ENCODE measurements at regions not wholly inside any gene's neighbourhood (a gene's known extent, or its start where the extent isn't known, plus 50 kb on each side); places are given as distances from the start of the nearest gene placed in this dataset.

- TF ChIP-seq POLR2A (IDR thresholded peaks at IDR 0.05): no peak
- TF ChIP-seq, protein P1, sequence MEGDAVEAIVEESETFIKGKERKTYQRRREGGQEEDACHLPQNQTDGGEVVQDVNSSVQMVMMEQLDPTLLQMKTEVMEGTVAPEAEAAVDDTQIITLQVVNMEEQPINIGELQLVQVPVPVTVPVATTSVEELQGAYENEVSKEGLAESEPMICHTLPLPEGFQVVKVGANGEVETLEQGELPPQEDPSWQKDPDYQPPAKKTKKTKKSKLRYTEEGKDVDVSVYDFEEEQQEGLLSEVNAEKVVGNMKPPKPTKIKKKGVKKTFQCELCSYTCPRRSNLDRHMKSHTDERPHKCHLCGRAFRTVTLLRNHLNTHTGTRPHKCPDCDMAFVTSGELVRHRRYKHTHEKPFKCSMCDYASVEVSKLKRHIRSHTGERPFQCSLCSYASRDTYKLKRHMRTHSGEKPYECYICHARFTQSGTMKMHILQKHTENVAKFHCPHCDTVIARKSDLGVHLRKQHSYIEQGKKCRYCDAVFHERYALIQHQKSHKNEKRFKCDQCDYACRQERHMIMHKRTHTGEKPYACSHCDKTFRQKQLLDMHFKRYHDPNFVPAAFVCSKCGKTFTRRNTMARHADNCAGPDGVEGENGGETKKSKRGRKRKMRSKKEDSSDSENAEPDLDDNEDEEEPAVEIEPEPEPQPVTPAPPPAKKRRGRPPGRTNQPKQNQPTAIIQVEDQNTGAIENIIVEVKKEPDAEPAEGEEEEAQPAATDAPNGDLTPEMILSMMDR (IDR thresholded peaks at IDR 0.05): no peak
These were observed 175.2 kb upstream of the NREP start for GRCh38 chr5:111932199-111932598.

Data from prostate gland (tissue), 2 donors.